PC-9 (cell line): ENCODE measurements at regions not wholly inside any gene's neighbourhood (a gene's known extent, or its start where the extent isn't known, plus 50 kb on each side); places are given as distances from the start of the nearest gene placed in this dataset.

Experiments used
- BruUV-seq: library from RNA; stranded (reverse); fragments of 400-500 nt; replicated peaks from 2 replicates; lab custom pipeline; 2021; lab: Mats Ljungman, UMichigan
- CTCF ChIA-PET: fragments of 300-600 bp; sonication (Branson Sonifier 250); formaldehyde crosslinking; loops from one replicate; lab custom pipeline; 2022; ENCODE audit warnings: antibody characterized with exemption; lab: Charles Lee
- POLR2A ChIA-PET: fragments of 300-600 bp; sonication (Branson Sonifier 250); formaldehyde crosslinking; loops from one replicate; lab custom pipeline; 2022; ENCODE audit warnings: antibody characterized with exemption; ENCODE audit not compliant: unreplicated experiment; lab: Charles Lee
- DNase-seq, 2 experiments: peaks; one replicate each; pipeline versions ENCODE4 v3.0.0 to v3.0.0-alpha.2; 2015 to 2022; ENCODE audit warnings: mixed read lengths in 1 of 2
- H2AFZ ChIP-seq: fragments of 200-600 bp; sonication (generic); 2 replicates; pipeline ENCODE4 v1.8.1; 2017; ENCODE audit warnings: antibody characterized with exemption
- H3F3A ChIP-seq: fragments of 200-600 bp; sonication (generic); 2 replicates; pipeline ENCODE4 v1.8.1; 2017; ENCODE audit warnings: antibody characterized with exemption, mild to moderate bottlenecking, low read depth; ENCODE audit not compliant: insufficient read depth
- H3K27ac ChIP-seq: fragments of 200-600 bp; sonication (generic); 2 replicates; pipeline ENCODE4 v1.6.1; 2016; ENCODE audit warnings: mixed run types
- H3K27me3 ChIP-seq: fragments of 200-600 bp; sonication (generic); 2 replicates; pipeline ENCODE4 v1.6.1; 2016; ENCODE audit warnings: low read depth, mixed run types; ENCODE audit not compliant: insufficient read depth
- H3K36me3 ChIP-seq: fragments of 200-600 bp; sonication (generic); 2 replicates; pipeline ENCODE4 v1.6.1; 2016; ENCODE audit warnings: low read depth, mixed run types
- H3K4me1 ChIP-seq: fragments of 200-600 bp; sonication (generic); replicated peaks from 2 replicates; pipeline ENCODE4 v1.6.1; 2016; ENCODE audit warnings: mixed run types; ENCODE audit not compliant: insufficient read depth
- H3K4me2 ChIP-seq: fragments of 200-600 bp; sonication (generic); 2 replicates; pipeline ENCODE4 v1.6.1; 2017; ENCODE audit warnings: mixed run types
- H3K4me3 ChIP-seq: fragments of 200-600 bp; sonication (generic); 2 replicates; pipeline ENCODE4 v1.6.1; 2016; ENCODE audit warnings: mixed run types
- H3K79me2 ChIP-seq: fragments of 200-600 bp; sonication (generic); 2 replicates; pipeline ENCODE4 v1.6.1; 2017; ENCODE audit warnings: low read depth, mixed run types
- H3K9me2 ChIP-seq: fragments of 200-600 bp; sonication (generic); 2 replicates; pipeline ENCODE4 v1.8.1; 2017; ENCODE audit warnings: mild to moderate bottlenecking; ENCODE audit not compliant: insufficient read depth
- H3K9me3 ChIP-seq: fragments of 200-600 bp; sonication (generic); 2 replicates; pipeline ENCODE4 v1.8.1; 2016; ENCODE audit warnings: low read depth; ENCODE audit not compliant: insufficient read depth
- H4K20me1 ChIP-seq: fragments of 200-600 bp; sonication (generic); 2 replicates; pipeline ENCODE4 v1.8.1; 2017; ENCODE audit not compliant: insufficient read depth
- CTCF ChIP-seq: fragments of 200-600 bp; sonication (generic); conservative IDR thresholded peaks from 2 replicates; pipeline ENCODE4 v1.6.1; 2017; ENCODE audit warnings: mixed run types, antibody characterized with exemption, mild to moderate bottlenecking, moderate library complexity
- EZH2 ChIP-seq: fragments of 200-600 bp; sonication (generic); IDR thresholded peaks from 2 replicates; pipeline ENCODE4 v1.8.0; 2017; ENCODE audit warnings: antibody characterized with exemption, low read depth
- intact Hi-C: fragments of 100-400 bp; cut with micrococcal nuclease; formaldehyde crosslinking; loops from one replicate; pipeline ENCODE4 v1.10.0; 2022; ENCODE audit not compliant: unreplicated experiment

DNA sequence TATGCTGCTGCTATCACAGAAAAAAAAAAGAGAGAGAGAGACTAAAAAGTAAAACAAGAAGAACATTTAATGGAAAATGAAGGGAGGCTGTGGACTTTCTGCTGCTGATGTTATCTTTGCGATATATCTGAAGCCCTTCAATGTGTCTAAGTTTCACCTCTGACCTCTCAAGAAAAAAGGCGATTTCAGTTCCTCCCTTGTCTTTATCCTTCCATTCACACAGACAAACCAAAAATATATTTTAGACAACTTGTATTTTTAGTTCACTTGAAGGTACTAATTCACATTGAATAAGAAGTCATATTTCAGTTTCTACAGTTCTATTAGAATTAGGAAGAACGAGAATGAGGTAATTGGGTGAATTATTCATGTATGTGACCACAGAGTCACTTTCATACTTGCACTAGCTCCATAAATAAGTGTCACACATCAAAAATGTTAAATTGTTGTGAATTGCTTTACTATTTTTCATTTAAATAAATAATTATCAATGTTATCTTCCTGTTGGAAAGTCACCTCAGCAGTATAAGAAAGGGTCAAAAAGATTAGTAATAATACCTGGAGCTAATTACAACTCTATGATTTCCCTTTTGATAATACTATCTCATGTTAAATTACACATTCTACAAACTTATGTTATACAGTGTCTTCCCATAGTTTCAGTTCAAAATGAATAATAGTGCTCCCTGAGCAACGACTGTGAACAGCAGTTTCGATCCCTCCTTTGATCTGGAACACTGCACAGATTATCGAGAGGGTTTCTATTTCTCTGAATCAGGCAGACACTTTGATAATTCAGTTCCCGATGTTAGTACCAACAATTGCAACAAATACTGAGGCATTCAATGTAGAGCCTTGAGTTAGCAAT, 85.2 kb upstream of the PLCB4 start:
- no peak overlapping the region for H3K4me3 ChIP-seq
- no peaks in the 10 kb centered on the region for H3K27me3 ChIP-seq
- H3K79me2 ChIP-seq: no peaks in the 10 kb centered on the region
- no TSS peak for BruUV-seq
- POLR2A ChIA-PET: no interaction called here
- H3K4me1 ChIP-seq: no peaks in the 10 kb centered on the region
- H3K4me2 ChIP-seq: no peak overlapping the region
- no peaks in the 10 kb centered on the region for H4K20me1 ChIP-seq
- no peak overlapping the region for H2AFZ ChIP-seq
- H3K36me3 ChIP-seq: no peaks in the 10 kb centered on the region
- intact Hi-C loops: no loop called here
- CTCF ChIA-PET: no interaction called here
- TF ChIP-seq CTCF (no peak), EZH2 (no peak)
- no peaks in the 10 kb centered on the region for H3K9me3 ChIP-seq
- no peaks in the 10 kb centered on the region for H3K9me2 ChIP-seq
- DNase-seq: no peak
- H3K27ac ChIP-seq: no peak overlapping the region
- H3F3A ChIP-seq: no peaks in the 10 kb centered on the region

- no peaks in the 10 kb centered on the region for H3K36me3 ChIP-seq
- no peak for TF ChIP-seq EZH2
- H3K27ac ChIP-seq: no peak overlapping the region
- H3K4me3 ChIP-seq: no peak overlapping the region
- no peak overlapping the region for H2AFZ ChIP-seq
- H3F3A ChIP-seq: no peaks in the 10 kb centered on the region
- intact Hi-C loops: no loop called here
- BruUV-seq: no TSS peak
- DNase-seq: no peak
- H3K4me1 ChIP-seq: no peaks in the 10 kb centered on the region
- ChIA-PET POLR2A (no interaction called here), CTCF (no interaction called here)
- no peaks in the 10 kb centered on the region; the same call in 1 of the 2 replicates for H3K9me3 ChIP-seq
- H4K20me1 ChIP-seq: no peaks in the 10 kb centered on the region
- no peaks in the 10 kb centered on the region for H3K9me2 ChIP-seq
- H3K27me3 ChIP-seq: no peaks in the 10 kb centered on the region
- no peak overlapping the region for H3K4me2 ChIP-seq
- no peaks in the 10 kb centered on the region for H3K79me2 ChIP-seq
Observed at GRCh38 chr20:8986631-8987030, 82.3 kb upstream of the PLCB4 start.

- no peak for DNase-seq
- Histone ChIP-seq H3K9me3 (no peaks in the 10 kb centered on the region; the same call in 1 of the 2 replicates), H3K4me2 (no peak overlapping the region), H3K9me2 (no peaks in the 10 kb centered on the region), H3K4me3 (no peak overlapping the region), H2AFZ (no peak overlapping the region), H3K27ac (no peak overlapping the region), H3K36me3 (no peaks in the 10 kb centered on the region), H3K27me3 (no peaks in the 10 kb centered on the region), H3K4me1 (no peaks in the 10 kb centered on the region), H3F3A (no peaks in the 10 kb centered on the region), H3K79me2 (no peaks in the 10 kb centered on the region), H4K20me1 (no peaks in the 10 kb centered on the region)
- intact Hi-C loops: no loop called here
- ChIA-PET CTCF (no interaction called here), POLR2A (no interaction called here)
- TF ChIP-seq CTCF: no peak
- no peak for TF ChIP-seq EZH2
- BruUV-seq: no TSS peak
Observed at GRCh38 chr20:8990770-8991169, 78.1 kb upstream of the PLCB4 start.
